ENCODE measurements at regions not wholly inside any gene's neighbourhood (a gene's known extent, or its start where the extent isn't known, plus 50 kb on each side); places are given as distances from the start of the nearest gene placed in this dataset.

DNA sequence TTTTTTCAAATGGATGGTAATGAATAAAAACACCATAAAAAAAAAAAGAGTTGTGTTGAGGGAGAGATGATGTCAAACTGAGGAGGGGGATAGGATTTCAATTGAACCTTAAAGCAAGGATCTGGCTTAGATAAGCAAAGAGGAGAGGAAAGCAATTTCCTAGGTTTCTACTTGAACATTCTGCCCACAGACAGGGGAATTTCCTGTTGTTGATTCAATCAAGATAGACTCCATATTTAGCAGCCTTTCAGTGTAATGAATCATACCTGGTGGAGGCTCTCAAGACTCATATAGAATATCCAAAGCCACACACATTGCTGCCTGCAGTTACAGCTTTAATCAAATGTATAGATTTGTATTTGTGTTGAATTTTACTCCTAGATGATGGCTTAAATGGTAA lies 294.4 kb upstream of the PIK3C3 start:
- TF ChIP-seq, protein P1, sequence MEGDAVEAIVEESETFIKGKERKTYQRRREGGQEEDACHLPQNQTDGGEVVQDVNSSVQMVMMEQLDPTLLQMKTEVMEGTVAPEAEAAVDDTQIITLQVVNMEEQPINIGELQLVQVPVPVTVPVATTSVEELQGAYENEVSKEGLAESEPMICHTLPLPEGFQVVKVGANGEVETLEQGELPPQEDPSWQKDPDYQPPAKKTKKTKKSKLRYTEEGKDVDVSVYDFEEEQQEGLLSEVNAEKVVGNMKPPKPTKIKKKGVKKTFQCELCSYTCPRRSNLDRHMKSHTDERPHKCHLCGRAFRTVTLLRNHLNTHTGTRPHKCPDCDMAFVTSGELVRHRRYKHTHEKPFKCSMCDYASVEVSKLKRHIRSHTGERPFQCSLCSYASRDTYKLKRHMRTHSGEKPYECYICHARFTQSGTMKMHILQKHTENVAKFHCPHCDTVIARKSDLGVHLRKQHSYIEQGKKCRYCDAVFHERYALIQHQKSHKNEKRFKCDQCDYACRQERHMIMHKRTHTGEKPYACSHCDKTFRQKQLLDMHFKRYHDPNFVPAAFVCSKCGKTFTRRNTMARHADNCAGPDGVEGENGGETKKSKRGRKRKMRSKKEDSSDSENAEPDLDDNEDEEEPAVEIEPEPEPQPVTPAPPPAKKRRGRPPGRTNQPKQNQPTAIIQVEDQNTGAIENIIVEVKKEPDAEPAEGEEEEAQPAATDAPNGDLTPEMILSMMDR (IDR thresholded peaks at IDR 0.05; ENCODE audit: low read depth, low read length) = no peak
- TF ChIP-seq POLR2A (IDR thresholded peaks at IDR 0.05; ENCODE audit: extremely low read depth, insufficient read length) = no peak
- TF ChIP-seq, protein P2, sequence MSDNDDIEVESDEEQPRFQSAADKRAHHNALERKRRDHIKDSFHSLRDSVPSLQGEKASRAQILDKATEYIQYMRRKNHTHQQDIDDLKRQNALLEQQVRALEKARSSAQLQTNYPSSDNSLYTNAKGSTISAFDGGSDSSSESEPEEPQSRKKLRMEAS (IDR thresholded peaks at IDR 0.05; ENCODE audit: low read depth, low read length) = no peak
